Ovary (tissue), 3 donors: ENCODE measurements at regions not wholly inside any gene's neighbourhood (a gene's known extent, or its start where the extent isn't known, plus 50 kb on each side); places are given as distances from the start of the nearest gene placed in this dataset.

Source experiments
- CTCF ChIP-seq, 3 donors: fragments of 450-650 bp in 2 of 3; fragments of 200-600 bp in 1 of 3; IDR thresholded peaks; one replicate each; pipeline versions ENCODE4 v1.5.1 to v1.8.0; 2016 to 2022; ENCODE audit warnings: antibody characterized with exemption in 3 of 3, mild to moderate bottlenecking in 1 of 3
- POLR2A ChIP-seq: fragments of 450-650 bp; IDR thresholded peaks from one replicate; pipeline ENCODE4 v1.6.1; 2017; ENCODE audit warnings: antibody characterized with exemption, mild to moderate bottlenecking, moderate library complexity
- donor health status: DM: no; HTN: no; CAD: no.

- TF ChIP-seq CTCF (IDR thresholded peaks at IDR 0.05) (no peak), POLR2A (no peak)
Measured at GRCh38 chr3:64431526-64432091, 206.3 kb upstream of the PRICKLE2 start.
